Non-pigmented ciliary epithelial cell (primary cell): ENCODE measurements at regions not wholly inside any gene's neighbourhood (a gene's known extent, or its start where the extent isn't known, plus 50 kb on each side); places are given as distances from the start of the nearest gene placed in this dataset.

ENCODE experiments used
- DNase-seq: peaks from one replicate; pipeline ENCODE4 v3.0.0-alpha.2; 2010; ENCODE audit warnings: low read depth

DNA sequence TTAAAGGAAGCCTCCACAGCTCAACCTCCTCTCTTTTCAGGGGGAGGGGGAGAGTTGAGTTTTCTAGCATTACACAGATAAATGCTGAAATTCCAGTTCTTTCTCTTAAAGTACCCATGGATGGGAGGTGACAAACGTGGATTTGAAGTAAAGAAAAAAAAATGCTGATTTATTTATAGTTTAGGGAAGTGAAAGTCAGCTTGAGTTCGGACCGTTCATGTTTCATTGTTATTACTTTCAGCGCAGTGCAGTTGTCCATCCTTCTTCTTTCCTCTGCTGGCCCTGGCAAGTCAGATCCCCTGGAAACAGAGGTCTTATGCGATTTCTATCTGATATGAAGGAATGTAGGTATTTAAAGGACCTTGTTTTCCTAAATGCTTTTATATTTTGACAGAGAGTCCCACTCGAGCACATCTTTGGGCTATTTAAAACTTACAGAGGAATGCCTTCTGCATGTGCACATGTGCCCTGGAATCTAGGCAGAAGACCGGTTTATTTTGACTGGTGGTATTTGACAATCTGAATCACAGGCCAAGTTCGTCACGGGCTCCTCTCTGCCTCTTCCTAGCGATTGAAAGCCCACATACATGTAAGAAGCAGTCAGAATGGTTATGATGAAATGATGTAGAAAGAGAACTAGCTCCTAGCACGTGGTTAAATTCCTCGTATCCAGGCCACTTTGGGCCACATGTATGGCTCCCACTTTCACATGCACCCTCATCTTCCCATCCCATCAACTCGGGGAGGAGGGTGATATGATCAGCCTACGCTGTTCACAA lies 385.2 kb upstream of the KLF4 start:
- no peak for DNase-seq

DNA sequence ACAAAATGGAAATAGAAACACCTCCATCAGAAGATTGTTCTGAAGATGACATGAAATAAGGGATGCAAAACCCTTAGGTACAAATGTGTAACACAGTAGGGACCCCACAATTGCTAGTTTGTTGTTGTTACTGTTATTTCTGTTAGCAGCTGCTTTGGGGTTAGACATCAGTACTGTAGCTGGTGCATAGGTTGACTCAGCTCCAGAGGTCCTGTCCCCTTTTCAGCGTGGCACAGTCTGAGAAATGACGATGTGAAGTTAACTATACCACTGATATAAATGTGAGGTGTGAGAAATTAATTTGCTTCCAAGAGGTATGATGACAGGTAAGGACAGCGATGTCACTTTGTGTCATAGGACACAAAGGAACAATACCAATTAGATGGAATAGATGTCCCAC lies 384.6 kb upstream of the KLF4 start:
- no peak for DNase-seq

DNA sequence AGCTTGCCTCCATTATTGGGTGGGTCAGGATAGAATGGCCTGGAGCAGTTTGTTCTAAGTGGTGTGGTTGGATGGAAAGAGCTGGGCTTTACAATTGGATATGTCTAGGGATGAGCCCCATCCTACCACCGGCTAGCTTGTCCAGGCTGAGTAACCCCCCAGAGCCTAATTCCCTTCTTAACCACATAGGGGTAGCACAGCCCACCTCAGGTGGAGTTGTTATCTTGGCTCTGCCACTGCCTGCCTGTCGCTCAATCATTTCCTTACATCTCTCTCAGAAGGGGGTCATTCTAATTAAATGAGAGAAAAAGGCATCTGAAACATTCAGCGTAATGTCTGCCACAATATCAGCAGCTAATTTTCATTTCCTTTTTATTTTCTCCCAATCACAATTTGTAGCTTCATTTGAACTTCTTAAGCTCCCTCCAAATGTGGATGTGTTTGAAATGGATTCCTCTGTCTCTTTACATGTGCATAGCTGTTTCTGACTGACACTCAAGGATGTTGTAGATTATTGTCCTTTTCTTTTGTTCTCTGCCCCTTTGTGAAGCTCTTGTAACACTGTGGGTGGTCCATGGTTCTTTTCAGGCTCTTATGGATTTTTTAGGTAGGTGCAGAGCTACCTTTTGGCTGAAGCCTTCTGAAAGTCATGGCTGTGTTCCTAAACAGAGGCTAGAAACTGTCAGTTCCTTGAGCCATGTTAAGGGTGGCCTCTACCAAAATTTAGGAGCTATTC lies 383.1 kb upstream of the KLF4 start:
- no peak for DNase-seq

DNA sequence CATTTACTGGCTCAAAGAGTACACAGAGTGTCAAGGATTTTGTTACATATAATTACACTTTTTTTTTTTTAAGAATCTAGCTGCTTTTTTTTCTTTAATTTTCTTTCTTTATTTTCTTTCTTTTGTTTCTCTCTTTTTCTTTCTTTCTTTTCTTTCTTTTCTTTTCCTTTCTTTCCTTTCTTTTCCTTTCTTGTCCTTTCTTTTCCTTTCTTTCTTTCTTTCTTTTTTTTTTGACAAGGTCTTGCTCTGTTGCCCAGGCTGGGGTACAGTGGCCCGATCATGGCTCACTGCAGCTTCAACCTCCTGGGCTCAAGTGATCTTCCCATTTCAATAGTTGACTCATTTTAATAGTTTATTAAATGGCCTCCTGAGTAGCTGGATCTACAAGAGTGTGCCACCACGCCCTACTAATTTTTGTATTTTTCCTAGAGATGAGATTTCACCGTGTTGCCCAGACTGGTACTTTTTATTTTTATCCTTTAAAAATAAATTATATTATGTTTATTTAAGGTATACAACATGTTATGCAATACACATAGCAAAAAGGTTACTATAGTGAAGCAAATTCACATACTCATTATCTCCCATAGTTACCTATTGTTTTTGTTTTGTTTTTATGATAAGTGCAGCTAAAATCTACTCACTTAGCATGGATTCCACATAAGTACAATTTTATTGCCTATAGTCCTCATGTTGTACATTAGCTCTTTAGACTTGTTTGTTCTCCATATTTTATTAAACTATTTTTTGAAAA lies 381.5 kb upstream of the KLF4 start:
- no peak for DNase-seq

DNA sequence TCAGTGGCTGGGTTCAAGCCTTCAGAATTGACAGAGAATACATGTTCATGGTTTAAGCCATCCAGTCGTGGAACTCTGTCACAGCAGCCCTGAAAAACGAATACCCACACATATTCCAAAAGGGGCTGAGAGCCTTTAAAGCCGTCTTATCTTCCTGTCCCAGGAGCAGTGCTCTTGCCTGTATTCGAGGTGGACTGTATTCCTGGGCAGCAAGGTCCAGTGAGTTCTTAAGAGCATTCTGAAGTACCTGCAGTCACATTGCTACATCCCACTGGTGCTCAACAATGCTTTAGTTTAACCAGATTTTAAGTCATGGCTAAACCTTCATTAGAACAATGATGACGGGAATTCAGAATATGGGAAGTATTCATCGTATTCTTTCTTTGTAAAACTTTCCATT lies 380.7 kb upstream of the KLF4 start:
- no peak for DNase-seq

DNA sequence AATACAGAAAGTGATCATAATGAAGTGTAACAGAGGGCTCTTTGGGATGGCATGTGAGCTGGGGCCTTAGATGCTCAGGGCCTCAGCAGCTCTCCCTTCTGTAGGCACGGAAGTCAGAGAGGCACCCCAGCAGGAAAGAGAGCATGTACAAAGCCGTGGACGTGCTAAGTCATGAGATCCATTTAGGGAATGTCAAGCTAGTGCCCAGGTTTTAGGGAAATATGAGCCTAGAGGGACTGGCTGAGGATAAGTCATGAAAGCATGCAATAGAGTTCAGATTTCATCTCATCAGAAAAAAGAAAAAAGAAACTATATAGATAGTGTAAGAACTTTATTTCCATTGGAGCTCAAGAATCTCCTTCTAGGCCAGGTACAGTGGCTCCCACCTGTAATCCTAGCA lies 379.5 kb upstream of the KLF4 start:
- no peak for DNase-seq

DNA sequence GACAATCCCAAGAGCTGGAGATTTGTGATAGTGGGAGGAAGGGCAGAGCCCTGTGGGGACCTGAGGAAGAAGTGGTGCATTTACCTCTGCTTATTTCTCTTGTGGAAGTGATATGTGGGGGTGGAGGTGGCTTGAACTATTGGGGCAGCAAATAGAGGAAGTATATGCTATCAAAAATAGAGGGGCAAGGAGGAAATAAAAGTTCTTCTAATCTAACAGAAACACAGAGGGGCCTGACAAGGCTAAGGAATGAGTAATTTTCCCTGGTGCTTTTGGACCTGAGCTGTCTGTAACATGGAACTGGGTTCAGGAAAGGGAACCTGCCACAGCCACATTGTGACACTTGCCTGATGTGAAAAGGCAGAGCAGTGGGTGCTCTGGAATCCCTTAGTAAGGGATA lies 378.6 kb upstream of the KLF4 start:
- DNase-seq: no peak

DNA sequence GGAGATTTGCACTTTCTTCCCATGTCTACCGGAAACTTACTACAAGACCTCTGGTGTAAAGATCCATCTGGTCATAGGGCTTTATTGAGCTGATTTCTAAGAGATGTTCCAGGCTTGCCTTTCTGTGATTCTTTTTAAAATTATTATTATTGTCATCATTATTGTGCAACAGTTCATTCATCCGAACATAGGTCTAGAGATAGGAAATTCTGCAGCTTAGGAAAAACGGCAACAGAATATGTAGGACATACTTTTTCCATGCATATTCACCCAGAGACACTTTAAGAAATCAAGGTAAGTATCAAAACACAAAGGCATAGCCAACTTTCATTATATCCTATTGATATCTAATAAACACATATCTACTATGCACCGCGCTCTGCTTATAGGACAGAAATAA lies 378.2 kb upstream of the KLF4 start:
- DNase-seq: no peak

DNA sequence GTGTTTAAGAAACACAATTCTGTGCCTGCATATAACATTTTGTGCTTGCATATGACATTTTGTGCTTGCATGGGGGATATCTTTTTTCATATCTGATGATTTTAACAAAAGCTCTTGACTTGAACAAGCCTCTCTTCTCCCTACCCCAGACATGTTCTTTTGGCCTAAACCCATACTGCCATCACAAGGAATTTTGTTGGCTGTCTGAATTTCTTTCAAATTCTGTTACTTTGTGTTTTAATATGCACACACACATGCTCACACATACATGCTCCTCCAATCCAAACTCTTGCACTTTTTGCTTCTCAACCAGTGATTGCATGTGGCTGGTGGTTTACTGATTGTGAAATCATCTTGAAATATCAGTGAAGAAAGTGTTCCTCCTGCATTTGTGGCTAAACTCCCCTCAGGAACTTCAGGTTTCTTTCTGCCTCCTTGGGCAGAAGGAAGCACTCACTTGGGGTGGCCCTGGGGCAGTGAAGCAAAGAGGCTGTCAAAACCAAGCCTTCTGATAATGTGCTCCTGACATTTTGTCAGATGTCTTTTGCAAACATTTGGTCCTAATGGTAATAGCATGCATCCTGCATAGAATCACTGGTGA lies 377.2 kb upstream of the KLF4 start:
- DNase-seq: no peak

DNA sequence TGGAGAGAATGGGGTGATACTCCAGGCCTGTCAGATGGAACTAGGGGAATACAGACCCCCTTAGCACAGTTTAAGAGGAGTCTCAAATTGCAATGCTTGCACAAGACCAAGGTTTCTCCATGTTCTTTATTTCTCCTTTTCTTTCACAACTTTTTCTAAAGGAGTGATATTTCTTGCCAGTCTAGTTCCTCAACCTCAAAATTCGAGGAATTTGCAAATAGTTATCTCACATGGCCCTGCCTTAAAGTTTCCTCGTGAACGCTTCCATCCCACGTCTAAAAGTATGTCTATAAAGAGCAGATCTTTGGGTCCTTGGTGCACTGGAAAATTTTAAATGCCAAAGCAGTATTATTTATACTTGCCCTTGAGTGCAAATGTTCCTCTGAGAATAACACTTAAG lies 373.8 kb upstream of the KLF4 start:
- no peak for DNase-seq

DNA sequence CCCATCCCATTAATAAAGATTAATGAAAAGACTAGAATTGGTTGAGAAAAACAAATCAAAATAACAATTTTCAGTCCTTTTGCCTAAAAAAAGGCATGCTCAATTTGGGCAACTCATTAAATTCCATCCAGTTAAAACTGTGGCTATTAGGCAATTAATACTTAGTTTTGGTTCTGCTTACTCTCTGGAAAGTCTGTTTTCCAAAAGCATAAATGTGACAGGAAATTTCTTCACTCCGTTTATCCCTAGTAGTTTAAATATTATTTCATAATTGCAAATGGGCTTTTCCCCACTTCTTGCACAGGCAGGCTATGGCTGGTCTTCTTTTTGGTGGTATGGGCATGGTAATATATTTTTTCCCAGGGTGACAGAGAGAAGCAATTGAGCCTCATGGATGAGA lies 373.3 kb upstream of the KLF4 start:
- no peak for DNase-seq

DNA sequence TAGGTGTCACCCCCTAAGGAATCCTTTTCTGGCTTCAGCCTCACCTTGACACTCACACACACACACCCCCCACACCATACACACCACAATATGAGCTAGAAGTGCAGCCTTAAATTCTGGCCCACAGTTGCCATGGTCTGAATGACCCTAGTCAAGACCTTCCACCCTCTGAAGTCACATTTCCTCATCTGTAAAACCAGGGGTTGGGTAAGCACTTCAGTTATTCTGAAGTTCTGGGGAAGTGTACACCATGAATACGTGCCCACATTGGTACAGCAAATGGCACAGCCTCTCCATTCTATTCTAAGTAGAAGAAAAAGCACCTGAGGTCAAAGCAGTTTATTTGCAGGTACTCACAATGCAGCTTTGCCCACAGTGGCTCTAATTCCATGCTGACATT lies 372.8 kb upstream of the KLF4 start:
- no peak for DNase-seq

DNA sequence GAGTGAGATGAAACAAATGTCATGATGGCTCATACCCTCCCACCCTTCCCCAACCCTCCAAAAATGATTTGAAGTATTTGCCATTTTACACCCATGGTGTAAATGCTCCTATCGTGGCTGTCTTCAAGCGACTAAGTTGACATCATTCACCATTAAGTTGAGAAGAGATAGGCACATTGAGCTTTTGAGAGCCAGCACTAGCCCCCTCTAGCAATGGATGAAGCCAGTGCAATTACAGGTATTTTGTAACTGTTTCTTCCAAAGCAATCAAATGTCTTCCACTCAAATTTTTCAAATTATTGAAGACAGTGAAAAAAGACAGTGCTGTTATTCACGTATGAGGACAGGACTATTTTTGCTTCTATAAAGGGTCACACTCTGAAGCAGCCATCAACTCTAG lies 371.5 kb upstream of the KLF4 start:
- DNase-seq: no peak

DNA sequence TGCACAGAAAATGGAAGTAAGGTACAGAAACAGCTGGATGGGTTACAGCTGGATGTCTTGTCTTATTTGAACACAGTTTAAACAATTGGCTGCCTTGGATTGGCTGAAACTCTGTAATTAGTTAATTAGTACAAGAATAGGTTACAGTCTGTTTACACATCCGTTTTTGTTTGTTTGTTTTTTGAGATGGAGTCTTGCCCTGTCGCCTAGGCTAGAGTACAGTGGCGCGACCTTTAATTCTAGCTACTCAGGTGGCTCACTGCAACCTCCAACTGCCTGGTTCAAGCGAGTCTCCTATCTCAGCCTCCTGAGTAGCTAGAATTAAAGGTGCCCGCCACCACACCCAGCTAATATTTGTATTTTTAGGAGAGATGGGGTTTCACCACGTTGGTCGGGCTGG lies 368.7 kb upstream of the KLF4 start:
- DNase-seq: no peak

DNA sequence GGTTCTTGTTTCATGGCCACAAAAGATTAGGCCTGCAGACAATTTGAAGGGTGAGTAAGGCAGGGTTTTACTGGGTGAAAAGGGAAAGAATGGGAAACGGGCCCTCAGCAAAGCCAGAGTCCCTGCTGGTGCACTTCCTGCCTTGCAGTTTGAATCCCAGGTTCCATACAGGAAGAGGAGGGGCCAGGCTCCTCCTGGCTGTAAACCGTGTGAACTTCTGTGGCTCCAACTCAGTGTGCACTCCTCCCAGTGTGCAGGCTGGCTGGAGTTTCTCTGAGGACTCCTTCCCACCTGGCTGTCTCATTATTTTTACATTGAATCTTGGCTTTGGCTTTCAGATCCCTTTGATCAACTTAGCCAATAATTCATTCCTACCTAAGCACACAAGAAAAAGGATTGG lies 367.1 kb upstream of the KLF4 start:
- no peak for DNase-seq

DNA sequence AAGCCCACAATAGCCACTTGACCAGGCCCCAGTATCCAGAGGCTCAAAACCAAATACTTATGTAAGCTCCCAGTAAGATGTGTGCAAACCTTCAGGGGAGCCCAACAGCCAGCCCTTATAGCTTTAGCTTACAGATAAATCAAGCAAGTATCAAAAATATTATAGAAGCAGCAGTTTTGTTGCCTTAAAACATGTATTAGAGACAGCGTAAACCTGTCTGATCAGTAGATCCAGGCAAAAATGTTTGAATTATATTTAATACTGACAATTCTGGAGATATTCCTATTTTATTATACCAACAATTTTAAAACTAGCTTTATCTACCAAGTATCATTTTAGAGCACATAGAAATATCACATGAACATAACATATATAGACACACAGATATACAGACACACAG lies 365.6 kb upstream of the KLF4 start:
- DNase-seq: no peak

DNA sequence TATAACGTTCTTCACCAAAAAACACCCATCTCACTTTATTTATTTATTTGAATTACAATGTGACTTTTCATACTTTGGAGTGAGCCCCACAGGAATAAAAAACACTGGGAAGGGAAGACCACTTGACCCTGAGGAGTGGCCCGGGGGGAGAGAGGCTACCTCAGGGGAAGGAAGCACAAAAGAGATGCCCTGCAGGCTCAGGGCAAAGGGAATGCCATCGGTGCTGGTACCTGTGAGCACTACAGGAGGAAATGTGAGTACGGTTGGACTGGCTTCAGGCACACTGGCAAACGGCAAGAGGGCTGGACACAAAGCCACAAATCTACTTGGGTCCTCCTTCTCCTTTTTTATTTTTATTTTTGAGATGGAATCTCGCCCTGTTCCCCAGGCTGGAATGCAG lies 363.9 kb upstream of the KLF4 start:
- DNase-seq: no peak

DNA sequence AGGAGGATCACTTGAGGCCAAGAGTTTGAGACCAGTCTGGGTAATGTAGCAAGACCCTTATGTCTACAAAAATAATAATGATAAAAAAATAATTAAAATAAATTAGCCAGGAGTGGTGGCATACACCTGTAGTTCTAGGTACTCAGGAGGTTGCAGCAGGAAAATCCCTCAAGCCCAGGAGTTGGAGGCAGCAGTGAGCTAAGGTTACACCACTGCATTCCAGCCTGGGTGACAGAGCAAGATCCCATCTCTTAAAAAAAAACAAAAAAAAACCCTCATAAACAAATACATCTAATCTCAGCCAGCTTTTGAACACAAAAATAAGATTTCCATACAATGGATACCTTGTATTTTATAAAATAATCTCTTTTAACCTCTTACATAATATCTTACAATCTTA lies 363.3 kb upstream of the KLF4 start:
- no peak for DNase-seq

DNA sequence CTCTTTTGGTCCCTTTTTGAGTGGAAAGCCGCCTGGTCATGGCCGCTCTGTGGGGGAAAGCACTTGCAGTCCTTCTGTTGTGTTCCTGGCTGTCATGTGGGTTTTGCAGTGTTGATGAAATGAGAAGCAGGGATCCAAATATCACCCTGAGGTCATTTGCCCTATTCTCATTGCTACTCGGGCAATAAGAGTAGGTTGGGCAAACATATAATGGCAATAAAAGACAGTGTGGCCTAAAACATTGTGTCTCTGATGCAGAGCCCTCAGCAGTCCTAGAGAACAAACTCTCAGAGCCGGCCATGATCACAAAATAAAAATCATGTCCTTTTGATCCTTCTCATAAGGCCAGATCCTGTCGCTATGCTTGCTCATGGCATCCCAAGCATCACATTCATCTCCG lies 361.1 kb upstream of the KLF4 start:
- no peak for DNase-seq

DNA sequence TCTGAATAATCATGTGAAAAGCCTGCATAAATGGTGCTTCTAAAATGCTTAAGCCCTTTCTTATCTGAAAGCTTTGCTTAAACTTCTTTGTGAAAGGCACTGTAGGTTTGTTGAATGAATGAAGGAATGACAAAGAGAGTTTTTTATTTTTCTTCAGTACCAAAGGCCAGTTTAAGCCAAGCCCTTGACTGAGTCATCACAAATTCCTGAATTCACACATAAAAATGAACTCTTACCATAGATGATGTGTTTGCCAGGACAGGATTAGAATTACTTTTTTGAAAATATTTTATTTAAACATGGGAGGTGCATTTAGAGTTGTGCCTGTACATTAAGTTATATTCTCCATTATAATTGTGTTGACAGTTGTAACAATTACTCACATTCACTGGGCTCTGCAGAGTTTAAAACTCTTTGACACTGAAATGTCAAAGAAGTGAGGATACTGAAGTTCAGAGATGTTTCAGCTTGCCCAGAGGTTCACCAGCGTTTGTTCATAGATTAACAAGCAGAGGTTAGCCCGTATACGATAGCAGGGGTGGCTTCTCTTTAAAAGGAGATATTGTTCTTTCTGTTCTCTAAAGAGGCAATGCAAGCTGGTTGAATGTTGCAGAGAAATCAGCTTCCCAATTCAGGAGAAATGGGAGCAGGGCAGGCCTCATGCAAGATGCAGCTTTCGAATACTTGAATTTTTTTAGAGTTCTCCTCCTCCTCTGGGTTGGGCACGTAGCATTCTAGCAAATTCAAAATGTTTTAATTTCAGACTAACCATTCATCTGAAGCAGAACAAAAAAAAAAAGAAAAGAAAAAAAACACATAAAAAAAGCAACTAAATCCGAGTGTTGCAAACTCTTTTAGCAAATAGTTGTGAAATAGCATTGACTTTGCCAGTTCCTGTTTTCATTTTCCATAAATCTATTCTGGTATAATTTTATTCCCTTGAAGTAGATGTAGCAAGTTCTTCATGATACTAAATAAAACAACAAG lies 358.7 kb upstream of the KLF4 start:
- no peak for DNase-seq

DNA sequence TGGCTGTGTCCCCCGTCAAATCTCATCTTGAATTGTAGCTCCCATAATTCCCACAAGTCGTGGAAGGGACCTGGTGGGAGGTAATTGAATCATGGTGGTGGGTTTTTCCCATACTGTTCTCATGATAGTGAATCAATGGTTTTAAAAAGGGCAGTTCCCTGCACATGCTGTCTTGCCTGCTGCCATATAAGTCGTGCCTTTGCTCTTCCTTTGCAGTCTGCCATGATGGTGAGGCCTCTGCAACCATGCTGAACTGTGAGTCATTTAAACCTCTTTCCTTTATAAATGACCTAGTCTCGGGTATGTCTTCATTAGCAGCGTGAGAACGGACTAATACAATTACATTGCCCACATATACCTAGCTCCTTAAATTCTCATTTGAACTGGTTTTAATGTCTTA lies 353.0 kb upstream of the KLF4 start:
- no peak for DNase-seq

DNA sequence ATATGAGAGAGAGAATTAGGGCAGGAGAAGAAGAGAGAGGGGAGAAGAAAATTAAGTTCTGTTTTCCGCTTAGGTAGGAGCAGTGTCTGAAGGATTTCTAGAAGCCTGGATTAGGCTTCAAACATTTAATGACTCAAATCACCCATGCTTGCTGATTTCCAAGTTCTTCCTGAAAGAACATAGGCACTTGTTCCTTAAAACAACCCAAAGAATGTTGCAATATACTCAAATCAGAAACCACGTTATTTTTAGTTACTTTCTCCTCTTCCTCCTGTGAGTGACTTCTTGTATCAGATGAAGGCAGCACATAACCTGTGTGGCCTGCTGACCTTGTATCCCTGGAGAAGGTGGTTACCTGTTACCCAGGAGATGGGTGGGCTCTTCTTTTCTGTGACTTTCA lies 351.5 kb upstream of the KLF4 start:
- no peak for DNase-seq
